PC-9 (cell line): ENCODE measurements at regions not wholly inside any gene's neighbourhood (a gene's known extent, or its start where the extent isn't known, plus 50 kb on each side); places are given as distances from the start of the nearest gene placed in this dataset.

Source experiments
- CTCF ChIP-seq: fragments of 200-600 bp; sonication (generic); conservative IDR thresholded peaks from 2 replicates; pipeline ENCODE4 v1.6.1; 2017; ENCODE audit warnings: mixed run types, antibody characterized with exemption, mild to moderate bottlenecking, moderate library complexity
- EZH2 ChIP-seq: fragments of 200-600 bp; sonication (generic); IDR thresholded peaks from 2 replicates; pipeline ENCODE4 v1.8.0; 2017; ENCODE audit warnings: antibody characterized with exemption, low read depth

- TF ChIP-seq CTCF (no peak), EZH2 (no peak)
Observed at GRCh38 chr18:75158465-75159237, 50.3 kb downstream of the PTGR3 start.
